Right cardiac atrium (tissue), 5 donors: ENCODE measurements at regions not wholly inside any gene's neighbourhood (a gene's known extent, or its start where the extent isn't known, plus 50 kb on each side); places are given as distances from the start of the nearest gene placed in this dataset.
"Not testable (repeated sequence)": the region's sequence is repeated elsewhere in the genome, so short reads cannot be mapped to it uniquely, and the experiment has no call there.

Experiments used
- ATAC-seq, 2 donors: fragments of 200-7000 bp; cut with Tn5 transposase; one replicate each; pipeline versions ENCODE4 v1.8.0 to v1.9.1; 2020; ENCODE audit warnings: moderate library complexity in 2 of 2, mild to moderate bottlenecking in 1 of 2
- DNase-seq, 3 donors: peaks; one replicate each; pipeline ENCODE4 v3.0.0-alpha.2; 2020
- H3K27ac ChIP-seq: one replicate; pipeline ENCODE4 v1.5.1; 2013; ENCODE audit warnings: mild to moderate bottlenecking, low read length, control low read depth, moderate library complexity
- H3K27me3 ChIP-seq: one replicate; pipeline ENCODE4 v1.6.1; 2013; ENCODE audit not compliant: control insufficient read depth, insufficient read depth
- H3K4me1 ChIP-seq: one replicate; pipeline ENCODE4 v1.6.1; 2013; ENCODE audit warnings: low read length; ENCODE audit not compliant: control insufficient read depth, insufficient read depth
- H3K4me3 ChIP-seq: one replicate; pipeline ENCODE4 v1.5.1; 2013; ENCODE audit warnings: low read length, control low read depth
- H3K9me3 ChIP-seq: one replicate; pipeline ENCODE4 v1.6.1; 2013; ENCODE audit warnings: low read length; ENCODE audit not compliant: control insufficient read depth
- WGBS: extraction: QIAGEN DNeasy Blood & Tissue Kit; methylation state at CpG from one replicate; pipeline ENCODE4 v1.1.7; 2013; 5-methylcytosine and 5-hydroxymethylcytosine counted together
- intact Hi-C, 4 donors: fragments of 100-400 bp; cut with DNase I; formaldehyde crosslinking; loops; one replicate each; pipeline versions ENCODE4 v1.11.0 to v1.14.0; 2022 to 2023
- donor health status: healthy with polysubstance abuse.
- donor health status: DM: no; HTN: yes; CAD: no.
- donor health status: DM: no; HTN: no; CAD: no.
- donor health status: DM: no; HTN: yes; CAD: no; lungs with severe emphysema.
- donor health status: DM: yes; HTN: yes; CAD: no.

DNA sequence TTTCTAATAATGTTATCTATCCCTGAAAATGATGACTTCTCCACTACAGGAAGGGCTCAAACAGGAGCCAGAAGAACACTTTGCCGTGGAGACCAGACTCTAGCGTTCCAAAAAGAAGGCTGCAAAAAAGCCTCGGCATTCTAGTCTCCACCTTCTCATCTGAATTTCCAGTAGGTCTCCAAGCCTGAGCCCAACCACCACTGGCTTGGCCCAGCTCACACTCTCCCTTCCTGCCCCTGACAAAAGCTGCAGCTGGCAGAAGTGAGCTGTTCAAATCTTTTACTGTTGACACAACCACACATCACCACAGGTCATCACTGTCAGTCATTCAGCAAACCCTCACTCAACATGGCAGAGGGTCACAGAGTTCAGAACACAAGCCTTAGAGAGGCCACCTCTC, 69.3 kb downstream of the CAMK2N1 start:
- intact Hi-C loops, result no loop called here
- ATAC-seq (no peak), DNase-seq (no peak)
- no peak overlapping the region for H3K27ac ChIP-seq
- H3K4me3 ChIP-seq, result no peak overlapping the region
- no peaks in the 10 kb centered on the region for H3K27me3 ChIP-seq
- WGBS, result 79% methylated on average over 3 of the region's 3 CpGs
- H3K4me1 ChIP-seq, result no peaks in the 10 kb centered on the region
- no peaks in the 10 kb centered on the region for H3K9me3 ChIP-seq

DNA sequence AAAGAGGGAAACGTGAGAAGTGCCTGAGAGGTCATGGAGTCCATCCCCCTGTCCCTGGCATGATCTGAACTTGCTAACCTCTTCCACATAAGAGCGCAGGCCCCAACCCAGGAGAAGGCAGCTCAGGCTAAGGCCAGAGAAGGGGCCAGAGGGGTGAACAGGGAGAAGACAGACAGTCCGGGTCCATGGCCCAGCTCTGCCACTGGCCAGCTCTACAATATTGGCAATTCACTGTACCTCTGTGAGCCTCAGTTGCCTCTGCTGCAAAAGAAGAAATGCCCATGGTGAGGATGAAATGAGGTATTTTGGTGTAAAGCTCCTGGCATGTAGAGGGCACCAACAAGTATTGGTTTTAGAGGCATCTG, 72.3 kb downstream of the CAMK2N1 start:
- H3K4me1 ChIP-seq, result no peaks in the 10 kb centered on the region
- intact Hi-C loops, result no loop called here
- H3K4me3 ChIP-seq, result no peak overlapping the region
- no peaks in the 10 kb centered on the region for H3K9me3 ChIP-seq
- DNase-seq, result no peak
- ATAC-seq, result no peak
- no peak overlapping the region for H3K27ac ChIP-seq
- no peaks in the 10 kb centered on the region for H3K27me3 ChIP-seq
- WGBS, result 75% methylated on average over 3 of the region's 3 CpGs

GRCh38 chr1:20413136-20413775, 72.8 kb downstream of the CAMK2N1 start:
- DNase-seq, result no peak
- H3K4me3 ChIP-seq, result no peak overlapping the region
- 73% methylated on average over 11 of the region's 11 CpGs for WGBS
- ATAC-seq, result no peak
- H3K4me1 ChIP-seq, result no peaks in the 10 kb centered on the region
- H3K27ac ChIP-seq, result no peak overlapping the region
- intact Hi-C loops, result no loop called here
- H3K27me3 ChIP-seq, result no peaks in the 10 kb centered on the region
- no peaks in the 10 kb centered on the region for H3K9me3 ChIP-seq

DNA sequence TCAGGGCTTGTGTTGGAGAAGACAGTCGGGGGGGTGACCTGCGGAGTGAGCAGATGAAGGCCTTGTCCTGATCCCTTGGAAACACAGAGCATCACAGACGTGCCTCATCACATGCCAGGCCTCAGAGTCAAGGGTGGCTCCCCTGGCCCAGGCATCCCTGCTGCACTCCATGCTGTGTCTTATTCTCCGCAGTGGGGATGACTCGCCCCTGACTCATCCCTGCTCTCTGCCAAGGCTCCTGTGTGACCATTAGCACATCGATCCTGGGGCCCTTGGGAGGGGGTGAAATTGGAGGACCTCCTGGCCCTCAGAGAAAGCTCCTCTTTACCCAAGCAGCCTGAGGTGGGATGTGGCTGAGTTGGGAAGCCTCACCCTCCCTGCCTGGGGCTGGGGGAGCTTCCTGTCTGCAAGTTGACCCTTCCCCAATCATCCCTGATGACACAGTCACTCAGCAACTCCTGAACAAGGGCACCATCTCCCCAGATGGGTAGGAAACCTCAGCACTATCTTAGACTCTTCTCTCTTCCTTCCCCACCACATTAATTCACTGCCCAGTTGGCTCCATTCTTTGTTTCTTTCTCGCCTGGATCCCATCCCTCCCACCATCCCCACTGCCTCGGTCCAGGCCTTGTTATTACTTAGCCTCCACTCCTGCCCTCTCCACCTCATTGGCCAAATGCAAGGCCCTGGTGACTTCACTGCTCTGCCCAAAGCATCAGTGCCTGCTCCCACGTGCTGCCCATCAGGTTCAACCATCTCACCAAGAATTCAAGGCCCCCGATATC, 74.6 kb downstream of the CAMK2N1 start:
- DNase-seq (peak in 1 of 3 donors; percentile 20), ATAC-seq (peak in 1 of 2 donors; percentile 42)
- WGBS, result 65% methylated on average over 10 of the region's 10 CpGs
- no peak overlapping the region for H3K27ac ChIP-seq
- no peaks in the 10 kb centered on the region for H3K9me3 ChIP-seq
- H3K4me3 ChIP-seq, result no peak overlapping the region
- intact Hi-C loops, result no loop called here
- no peaks in the 10 kb centered on the region for H3K4me1 ChIP-seq
- H3K27me3 ChIP-seq, result no peaks in the 10 kb centered on the region

- ATAC-seq (no peak), DNase-seq (no peak)
- intact Hi-C loops, result no loop called here
- Histone ChIP-seq H3K4me3 (no peak overlapping the region), H3K4me1 (no peaks in the 10 kb centered on the region), H3K27me3 (no peaks in the 10 kb centered on the region), H3K9me3 (no peaks in the 10 kb centered on the region), H3K27ac (no peak overlapping the region)
- WGBS, result 95% methylated on average over 1 of the region's 1 CpG
Observed at GRCh38 chr1:20410503-20410902, 75.5 kb downstream of the CAMK2N1 start.

GRCh38 chr1:20409971-20410370, 76.0 kb downstream of the CAMK2N1 start:
- intact Hi-C loops, result no loop called here
- H3K27ac ChIP-seq, result no peak overlapping the region
- no peaks in the 10 kb centered on the region for H3K9me3 ChIP-seq
- no peak for ATAC-seq
- H3K27me3 ChIP-seq, result no peaks in the 10 kb centered on the region
- DNase-seq, result no peak
- no peaks in the 10 kb centered on the region for H3K4me1 ChIP-seq
- WGBS, result 58% methylated on average over 8 of the region's 8 CpGs
- no peak overlapping the region for H3K4me3 ChIP-seq

DNA sequence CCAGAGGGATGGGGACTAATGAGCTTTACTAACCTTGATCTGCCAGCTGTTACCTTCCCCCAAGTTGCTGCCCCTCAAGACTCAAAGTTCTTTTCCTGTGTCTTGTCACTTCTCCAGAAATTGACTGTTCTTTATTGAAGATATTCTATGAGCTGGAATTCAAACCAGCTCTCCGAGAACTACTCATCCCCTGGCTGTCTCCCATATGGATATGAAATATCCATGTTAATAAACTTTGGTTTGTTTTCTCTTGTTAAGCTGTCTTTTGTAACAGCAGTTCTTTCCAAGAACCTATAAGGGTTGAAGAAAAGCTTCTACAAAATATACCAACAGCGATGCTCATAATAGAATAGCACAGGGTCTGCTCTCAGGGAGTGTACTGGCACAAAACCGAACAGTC, 77.0 kb downstream of the CAMK2N1 start:
- ATAC-seq, result no peak
- H3K27ac ChIP-seq, result no peak overlapping the region
- DNase-seq, result no peak
- no peaks in the 10 kb centered on the region for H3K9me3 ChIP-seq
- H3K27me3 ChIP-seq, result no peaks in the 10 kb centered on the region
- no peak overlapping the region for H3K4me3 ChIP-seq
- intact Hi-C loops, result no loop called here
- WGBS, result 87% methylated on average over 3 of the region's 3 CpGs
- no peaks in the 10 kb centered on the region for H3K4me1 ChIP-seq

- DNase-seq, H3K27ac ChIP-seq, intact Hi-C loops, H3K27me3 ChIP-seq, H3K4me3 ChIP-seq, H3K9me3 ChIP-seq, ATAC-seq, H3K4me1 ChIP-seq: not testable (repeated sequence)
- 89% methylated on average over 6 of the region's 6 CpGs for WGBS
Observed at GRCh38 chr1:20408133-20408650, 77.8 kb downstream of the CAMK2N1 start.

- Histone ChIP-seq H3K4me1 (no peaks in the 10 kb centered on the region), H3K9me3 (no peaks in the 10 kb centered on the region), H3K27ac (no peak overlapping the region), H3K27me3 (no peaks in the 10 kb centered on the region), H3K4me3 (no peak overlapping the region)
- no peak for ATAC-seq
- intact Hi-C loops, result no loop called here
- DNase-seq, result no peak
- 16% methylated on average over 11 of the region's 11 CpGs for WGBS
Observed at GRCh38 chr1:20405893-20406604, 80.0 kb downstream of the CAMK2N1 start.

- intact Hi-C loops, result no loop called here
- WGBS, result 79% methylated on average over 13 of the region's 13 CpGs
- ATAC-seq (no peak), DNase-seq (no peak)
- Histone ChIP-seq H3K27me3 (no peaks in the 10 kb centered on the region), H3K4me3 (no peak overlapping the region), H3K9me3 (no peaks in the 10 kb centered on the region), H3K4me1 (no peaks in the 10 kb centered on the region), H3K27ac (no peak overlapping the region)
Observed at GRCh38 chr1:20405051-20405754, 80.8 kb downstream of the CAMK2N1 start.
